ENCODE measurements at regions not wholly inside any gene's neighbourhood (a gene's known extent, or its start where the extent isn't known, plus 50 kb on each side); places are given as distances from the start of the nearest gene placed in this dataset.

DNA sequence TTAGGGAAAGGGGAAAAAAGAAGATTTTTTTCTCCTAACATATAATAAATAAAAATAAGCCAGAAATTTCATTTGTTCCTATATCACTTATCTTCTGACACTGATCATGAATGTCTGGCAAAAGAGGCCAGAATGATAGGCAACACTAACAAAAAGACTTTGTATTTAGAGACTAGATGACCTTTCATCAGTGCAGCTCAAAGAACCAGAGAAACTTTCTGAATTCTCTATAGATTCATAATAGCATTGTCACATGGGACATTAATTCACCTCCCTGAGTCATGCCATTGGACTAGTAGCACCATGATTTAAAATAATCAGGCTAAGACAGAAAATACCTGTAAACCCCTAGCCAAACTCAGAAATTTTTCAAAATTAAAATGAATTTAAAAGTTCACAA lies 95.4 kb upstream of the CCDC28A start:
- ATAC-seq: no peak
- TF ChIP-seq BACH2 (CRISPR knock-in tag; IDR thresholded peaks at IDR 0.05; ENCODE audit: borderline replicate concordance) (no peak), GLIS3 (CRISPR knock-in tag; IDR thresholded peaks at IDR 0.05) (no peak), CSDC2 (CRISPR knock-in tag; IDR thresholded peaks at IDR 0.05) (no peak), ZNF8 (CRISPR knock-in tag; IDR thresholded peaks at IDR 0.05) (no peak), ZNF565 (CRISPR knock-in tag; conservative IDR thresholded peaks at IDR 0.05; ENCODE audit: low read depth) (no peak), TCF4 (CRISPR knock-in tag; IDR thresholded peaks at IDR 0.05; ENCODE audit: borderline replicate concordance) (no peak), ZC3H10 (CRISPR knock-in tag; IDR thresholded peaks at IDR 0.05) (no peak), RARB (CRISPR knock-in tag; IDR thresholded peaks at IDR 0.05) (no peak), ISL1 (CRISPR knock-in tag; IDR thresholded peaks at IDR 0.05) (no peak), ZNF70 (CRISPR knock-in tag; IDR thresholded peaks at IDR 0.05) (no peak), ZFP30 (CRISPR knock-in tag; IDR thresholded peaks at IDR 0.05) (no peak), SNAI2 (CRISPR knock-in tag; IDR thresholded peaks at IDR 0.05) (no peak), PPARA (CRISPR knock-in tag; IDR thresholded peaks at IDR 0.05; ENCODE audit: borderline replicate concordance) (no peak), OSR1 (CRISPR knock-in tag; IDR thresholded peaks at IDR 0.05) (no peak)
- TF ChIP-seq, protein P1, sequence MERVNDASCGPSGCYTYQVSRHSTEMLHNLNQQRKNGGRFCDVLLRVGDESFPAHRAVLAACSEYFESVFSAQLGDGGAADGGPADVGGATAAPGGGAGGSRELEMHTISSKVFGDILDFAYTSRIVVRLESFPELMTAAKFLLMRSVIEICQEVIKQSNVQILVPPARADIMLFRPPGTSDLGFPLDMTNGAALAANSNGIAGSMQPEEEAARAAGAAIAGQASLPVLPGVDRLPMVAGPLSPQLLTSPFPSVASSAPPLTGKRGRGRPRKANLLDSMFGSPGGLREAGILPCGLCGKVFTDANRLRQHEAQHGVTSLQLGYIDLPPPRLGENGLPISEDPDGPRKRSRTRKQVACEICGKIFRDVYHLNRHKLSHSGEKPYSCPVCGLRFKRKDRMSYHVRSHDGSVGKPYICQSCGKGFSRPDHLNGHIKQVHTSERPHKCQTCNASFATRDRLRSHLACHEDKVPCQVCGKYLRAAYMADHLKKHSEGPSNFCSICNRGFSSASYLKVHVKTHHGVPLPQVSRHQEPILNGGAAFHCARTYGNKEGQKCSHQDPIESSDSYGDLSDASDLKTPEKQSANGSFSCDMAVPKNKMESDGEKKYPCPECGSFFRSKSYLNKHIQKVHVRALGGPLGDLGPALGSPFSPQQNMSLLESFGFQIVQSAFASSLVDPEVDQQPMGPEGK (CRISPR knock-in tag; IDR thresholded peaks at IDR 0.05; ENCODE audit: borderline replicate concordance): no peak
- TF ChIP-seq, protein P2, sequence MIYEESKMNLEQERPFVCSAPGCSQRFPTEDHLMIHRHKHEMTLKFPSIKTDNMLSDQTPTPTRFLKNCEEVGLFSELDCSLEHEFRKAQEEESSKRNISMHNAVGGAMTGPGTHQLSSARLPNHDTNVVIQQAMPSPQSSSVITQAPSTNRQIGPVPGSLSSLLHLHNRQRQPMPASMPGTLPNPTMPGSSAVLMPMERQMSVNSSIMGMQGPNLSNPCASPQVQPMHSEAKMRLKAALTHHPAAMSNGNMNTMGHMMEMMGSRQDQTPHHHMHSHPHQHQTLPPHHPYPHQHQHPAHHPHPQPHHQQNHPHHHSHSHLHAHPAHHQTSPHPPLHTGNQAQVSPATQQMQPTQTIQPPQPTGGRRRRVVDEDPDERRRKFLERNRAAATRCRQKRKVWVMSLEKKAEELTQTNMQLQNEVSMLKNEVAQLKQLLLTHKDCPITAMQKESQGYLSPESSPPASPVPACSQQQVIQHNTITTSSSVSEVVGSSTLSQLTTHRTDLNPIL (CRISPR knock-in tag; IDR thresholded peaks at IDR 0.05; ENCODE audit: low read depth): no peak
- TF ChIP-seq, protein P3, sequence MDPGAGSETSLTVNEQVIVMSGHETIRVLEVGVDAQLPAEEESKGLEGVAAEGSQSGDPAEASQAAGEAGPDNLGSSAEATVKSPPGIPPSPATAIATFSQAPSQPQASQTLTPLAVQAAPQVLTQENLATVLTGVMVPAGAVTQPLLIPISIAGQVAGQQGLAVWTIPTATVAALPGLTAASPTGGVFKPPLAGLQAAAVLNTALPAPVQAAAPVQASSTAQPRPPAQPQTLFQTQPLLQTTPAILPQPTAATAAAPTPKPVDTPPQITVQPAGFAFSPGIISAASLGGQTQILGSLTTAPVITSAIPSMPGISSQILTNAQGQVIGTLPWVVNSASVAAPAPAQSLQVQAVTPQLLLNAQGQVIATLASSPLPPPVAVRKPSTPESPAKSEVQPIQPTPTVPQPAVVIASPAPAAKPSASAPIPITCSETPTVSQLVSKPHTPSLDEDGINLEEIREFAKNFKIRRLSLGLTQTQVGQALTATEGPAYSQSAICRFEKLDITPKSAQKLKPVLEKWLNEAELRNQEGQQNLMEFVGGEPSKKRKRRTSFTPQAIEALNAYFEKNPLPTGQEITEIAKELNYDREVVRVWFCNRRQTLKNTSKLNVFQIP (CRISPR knock-in tag; IDR thresholded peaks at IDR 0.05; ENCODE audit: borderline replicate concordance, low read depth): no peak
- TF ChIP-seq, protein P4, sequence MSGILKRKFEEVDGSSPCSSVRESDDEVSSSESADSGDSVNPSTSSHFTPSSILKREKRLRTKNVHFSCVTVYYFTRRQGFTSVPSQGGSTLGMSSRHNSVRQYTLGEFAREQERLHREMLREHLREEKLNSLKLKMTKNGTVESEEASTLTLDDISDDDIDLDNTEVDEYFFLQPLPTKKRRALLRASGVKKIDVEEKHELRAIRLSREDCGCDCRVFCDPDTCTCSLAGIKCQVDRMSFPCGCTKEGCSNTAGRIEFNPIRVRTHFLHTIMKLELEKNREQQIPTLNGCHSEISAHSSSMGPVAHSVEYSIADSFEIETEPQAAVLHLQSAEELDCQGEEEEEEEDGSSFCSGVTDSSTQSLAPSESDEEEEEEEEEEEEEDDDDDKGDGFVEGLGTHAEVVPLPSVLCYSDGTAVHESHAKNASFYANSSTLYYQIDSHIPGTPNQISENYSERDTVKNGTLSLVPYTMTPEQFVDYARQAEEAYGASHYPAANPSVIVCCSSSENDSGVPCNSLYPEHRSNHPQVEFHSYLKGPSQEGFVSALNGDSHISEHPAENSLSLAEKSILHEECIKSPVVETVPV (CRISPR knock-in tag; IDR thresholded peaks at IDR 0.05): no peak

DNA sequence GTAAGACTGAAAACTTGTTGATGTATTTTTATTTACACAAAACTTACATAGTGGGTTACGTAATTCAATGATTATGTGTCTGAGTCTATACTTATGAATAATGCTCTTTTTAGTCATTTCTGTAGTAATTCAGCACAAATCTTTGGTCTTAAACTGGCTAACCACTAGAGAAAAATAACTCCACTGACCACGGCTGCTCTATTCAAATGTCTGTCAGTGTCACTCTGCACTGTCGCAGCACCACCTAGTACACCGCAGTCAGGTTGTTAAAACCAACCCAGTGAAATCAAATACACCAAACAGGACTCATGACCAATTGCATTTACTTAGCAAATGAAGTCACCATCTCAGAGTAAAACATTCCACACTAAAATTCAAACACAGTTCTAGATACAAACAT lies 93.5 kb upstream of the CCDC28A start:
- no peak for TF ChIP-seq ZNF8 (CRISPR knock-in tag; IDR thresholded peaks at IDR 0.05)
- TF ChIP-seq ZFP3 (CRISPR knock-in tag; IDR thresholded peaks at IDR 0.05): no peak
- no peak for TF ChIP-seq PPARA (CRISPR knock-in tag; IDR thresholded peaks at IDR 0.05; ENCODE audit: borderline replicate concordance)
- TF ChIP-seq ZFP30 (CRISPR knock-in tag; IDR thresholded peaks at IDR 0.05): no peak
- no peak for TF ChIP-seq ARNTL (CRISPR knock-in tag; IDR thresholded peaks at IDR 0.05; ENCODE audit: borderline replicate concordance, low read depth)
- TF ChIP-seq OSR1 (CRISPR knock-in tag; IDR thresholded peaks at IDR 0.05): no peak
- no peak for ATAC-seq

DNA sequence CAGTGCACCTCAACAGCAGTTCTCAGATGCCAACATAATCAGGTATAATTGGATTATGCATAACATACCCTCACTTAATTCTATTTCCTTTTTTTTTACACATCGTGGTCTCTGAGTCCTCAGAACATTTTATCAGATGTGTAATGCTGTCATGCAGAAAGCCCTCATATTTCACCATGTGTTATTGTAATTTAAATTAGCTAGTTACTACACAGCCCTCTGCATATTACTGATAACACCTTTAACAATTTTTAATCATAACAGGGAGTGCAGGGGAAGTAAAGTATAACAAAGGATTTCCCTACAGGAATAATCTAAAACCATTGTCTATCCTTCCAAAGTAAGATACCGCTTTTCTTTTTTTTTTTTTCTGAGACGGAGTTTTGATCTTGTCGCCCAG lies 91.9 kb upstream of the CCDC28A start:
- ATAC-seq: no peak
- TF ChIP-seq ZNF70 (CRISPR knock-in tag; IDR thresholded peaks at IDR 0.05) (no peak), ZFP30 (CRISPR knock-in tag; IDR thresholded peaks at IDR 0.05) (no peak), BACH2 (CRISPR knock-in tag; IDR thresholded peaks at IDR 0.05; ENCODE audit: borderline replicate concordance) (no peak), ZC3H10 (CRISPR knock-in tag; IDR thresholded peaks at IDR 0.05) (no peak), ZNF8 (CRISPR knock-in tag; IDR thresholded peaks at IDR 0.05) (no peak), ZNF565 (CRISPR knock-in tag; conservative IDR thresholded peaks at IDR 0.05; ENCODE audit: low read depth) (no peak), OSR1 (CRISPR knock-in tag; IDR thresholded peaks at IDR 0.05) (no peak), CSDC2 (CRISPR knock-in tag; IDR thresholded peaks at IDR 0.05) (no peak)
- TF ChIP-seq, protein P2 (CRISPR knock-in tag; IDR thresholded peaks at IDR 0.05; ENCODE audit: low read depth): no peak
